Right lobe of liver (tissue), 4 donors: ENCODE measurements at regions not wholly inside any gene's neighbourhood (a gene's known extent, or its start where the extent isn't known, plus 50 kb on each side); places are given as distances from the start of the nearest gene placed in this dataset.

Experiments
- CTCF ChIP-seq, 4 donors: fragments of 200-600 bp in 3 of 4; fragments of 450-650 bp in 1 of 4; IDR thresholded peaks; one replicate each; pipeline versions ENCODE4 v1.5.1 to v1.8.0; 2016 to 2022; ENCODE audit warnings: antibody characterized with exemption in 4 of 4, mild to moderate bottlenecking in 2 of 4
- POLR2A ChIP-seq: fragments of 450-650 bp; IDR thresholded peaks from one replicate; pipeline ENCODE4 v1.6.1; 2017; ENCODE audit warnings: antibody characterized with exemption, mild to moderate bottlenecking
- donor health status: DM: no; HTN: no; CAD: no.
- donor health status: DM: no; HTN: no; CAD: no.
- donor health status: DM: no; HTN: yes; CAD: no.

- TF ChIP-seq CTCF (IDR thresholded peaks at IDR 0.05) (no peak), POLR2A (no peak)
Observed at GRCh38 chr11:122422682-122423081, 232.8 kb upstream of the UBASH3B start.
